ENCODE measurements at regions not wholly inside any gene's neighbourhood (a gene's known extent, or its start where the extent isn't known, plus 50 kb on each side); places are given as distances from the start of the nearest gene placed in this dataset.
"Not testable (repeated sequence)": the region's sequence is repeated elsewhere in the genome, so short reads cannot be mapped to it uniquely, and the experiment has no call there.

- H3K9me3 ChIP-seq (ENCODE audit: control insufficient read depth, low read length), result peaks cover 21% of the 10 kb centered on the region
- no peak for DNase-seq
- H3K4me1 ChIP-seq (ENCODE audit: control insufficient read depth, insufficient read depth, low read depth, low read length), result no peaks in the 10 kb centered on the region
- H4K91ac ChIP-seq (ENCODE audit: low read length), result no peak overlapping the region
- H3K27me3 ChIP-seq (ENCODE audit: control insufficient read depth in 1 of 2, insufficient read depth in 1 of 2, low read length in 2 of 2), result no peaks in the 10 kb centered on the region
- no peak overlapping the region for H2BK15ac ChIP-seq (ENCODE audit: low read depth, poor library complexity, severe bottlenecking)
- H3K36me3 ChIP-seq (ENCODE audit: control insufficient read depth in 1 of 2, insufficient read depth in 2 of 2, low read depth in 1 of 2, low read length in 2 of 2), result no peaks in the 10 kb centered on the region
- H3K4me2 ChIP-seq (ENCODE audit: low read length, poor library complexity, severe bottlenecking), result no peak overlapping the region
- no peak overlapping the region for H3K14ac ChIP-seq (ENCODE audit: low read length in 2 of 2)
- H2AFZ ChIP-seq (ENCODE audit: low read depth, low read length), result no peak overlapping the region
- no peak overlapping the region for H2BK120ac ChIP-seq (ENCODE audit: low read depth, low read length)
- no peak overlapping the region for H3K23ac ChIP-seq (ENCODE audit: low read length in 2 of 2)
- no peak overlapping the region for H2AK5ac ChIP-seq (ENCODE audit: low read length, severe bottlenecking)
- H3K4me3 ChIP-seq (ENCODE audit: insufficient read depth in 1 of 2, low read depth in 1 of 2, low read length in 2 of 2), result no peak overlapping the region
- H3K9ac ChIP-seq (ENCODE audit: low read length), result no peak overlapping the region
- H4K8ac ChIP-seq (ENCODE audit: low read length), result no peak overlapping the region
- H3K18ac ChIP-seq (ENCODE audit: low read depth in 1 of 2, low read length in 2 of 2), result no peak overlapping the region
- H3K4ac ChIP-seq (ENCODE audit: low read depth in 1 of 2, low read length in 2 of 2), result no peak overlapping the region
- H2BK12ac ChIP-seq (ENCODE audit: low read length in 2 of 2), result no peak overlapping the region
- H3K27ac ChIP-seq (ENCODE audit: low read length, poor library complexity, severe bottlenecking), result no peak overlapping the region
- no peaks in the 10 kb centered on the region for H3K79me1 ChIP-seq (replicated peaks; ENCODE audit: low read length, poor library complexity, severe bottlenecking)
- no peak overlapping the region for H2BK5ac ChIP-seq (ENCODE audit: low read depth, low read length, poor library complexity, severe bottlenecking)
These were observed 243.3 kb upstream of the CTNND2 start for GRCh38 chr5:12147513-12147912.

- no peaks in the 10 kb centered on the region for H3K4me1 ChIP-seq (ENCODE audit: control insufficient read depth, insufficient read depth, low read depth, low read length)
- H3K4ac ChIP-seq (ENCODE audit: low read depth in 1 of 2, low read length in 2 of 2), result no peak overlapping the region
- no peak overlapping the region for H3K14ac ChIP-seq (ENCODE audit: low read length in 2 of 2)
- no peak overlapping the region for H3K9ac ChIP-seq (ENCODE audit: low read length)
- no peak overlapping the region for H2AK5ac ChIP-seq (ENCODE audit: low read length, severe bottlenecking)
- no peak overlapping the region for H2BK15ac ChIP-seq (ENCODE audit: low read depth, poor library complexity, severe bottlenecking)
- no peak overlapping the region for H2BK120ac ChIP-seq (ENCODE audit: low read depth, low read length)
- no peak overlapping the region for H3K18ac ChIP-seq (ENCODE audit: low read depth in 1 of 2, low read length in 2 of 2)
- H3K27me3 ChIP-seq (ENCODE audit: control insufficient read depth in 1 of 2, insufficient read depth in 1 of 2, low read length in 2 of 2), result no peaks in the 10 kb centered on the region
- DNase-seq, result no peak
- no peak overlapping the region for H3K4me3 ChIP-seq (ENCODE audit: insufficient read depth in 1 of 2, low read depth in 1 of 2, low read length in 2 of 2)
- no peaks in the 10 kb centered on the region for H3K79me1 ChIP-seq (replicated peaks; ENCODE audit: low read length, poor library complexity, severe bottlenecking)
- H4K91ac ChIP-seq (ENCODE audit: low read length), result no peak overlapping the region
- H3K23ac ChIP-seq (ENCODE audit: low read length in 2 of 2), result no peak overlapping the region
- no peak overlapping the region for H4K8ac ChIP-seq (ENCODE audit: low read length)
- H2BK12ac ChIP-seq (ENCODE audit: low read length in 2 of 2), result no peak overlapping the region
- no peak overlapping the region for H3K27ac ChIP-seq (ENCODE audit: low read length, poor library complexity, severe bottlenecking)
- H3K9me3 ChIP-seq (ENCODE audit: control insufficient read depth, low read length), result peaks cover 15% of the 10 kb centered on the region
- H2BK5ac ChIP-seq (ENCODE audit: low read depth, low read length, poor library complexity, severe bottlenecking), result no peak overlapping the region
- no peak overlapping the region for H3K4me2 ChIP-seq (ENCODE audit: low read length, poor library complexity, severe bottlenecking)
- H3K36me3 ChIP-seq (ENCODE audit: control insufficient read depth in 1 of 2, insufficient read depth in 2 of 2, low read depth in 1 of 2, low read length in 2 of 2), result no peaks in the 10 kb centered on the region
- no peak overlapping the region for H2AFZ ChIP-seq (ENCODE audit: low read depth, low read length)
- 14% methylated on average over 1 of the region's 2 CpGs for WGBS
These were observed 237.2 kb upstream of the CTNND2 start for GRCh38 chr5:12141496-12141895.

GRCh38 chr5:12133520-12133919, 229.3 kb upstream of the CTNND2 start:
- Histone ChIP-seq H3K27me3 (ENCODE audit: control insufficient read depth in 1 of 2, insufficient read depth in 1 of 2, low read length in 2 of 2) (no peaks in the 10 kb centered on the region), H3K27ac (ENCODE audit: low read length, poor library complexity, severe bottlenecking) (no peak overlapping the region), H3K18ac (ENCODE audit: low read depth in 1 of 2, low read length in 2 of 2) (no peak overlapping the region), H3K36me3 (ENCODE audit: control insufficient read depth in 1 of 2, insufficient read depth in 2 of 2, low read depth in 1 of 2, low read length in 2 of 2) (no peaks in the 10 kb centered on the region), H3K4ac (ENCODE audit: low read depth in 1 of 2, low read length in 2 of 2) (no peak overlapping the region), H3K4me1 (ENCODE audit: control insufficient read depth, insufficient read depth, low read depth, low read length) (no peaks in the 10 kb centered on the region), H2AFZ (ENCODE audit: low read depth, low read length) (no peak overlapping the region), H3K9ac (ENCODE audit: low read length) (no peak overlapping the region), H2BK15ac (ENCODE audit: low read depth, poor library complexity, severe bottlenecking) (no peak overlapping the region), H4K8ac (ENCODE audit: low read length) (no peak overlapping the region), H3K23ac (ENCODE audit: low read length in 2 of 2) (no peak overlapping the region), H3K9me3 (ENCODE audit: control insufficient read depth, low read length) (peaks cover 28% of the 10 kb centered on the region), H2BK12ac (ENCODE audit: low read length in 2 of 2) (no peak overlapping the region), H4K91ac (ENCODE audit: low read length) (no peak overlapping the region), H3K4me3 (ENCODE audit: insufficient read depth in 1 of 2, low read depth in 1 of 2, low read length in 2 of 2) (no peak overlapping the region), H2BK5ac (ENCODE audit: low read depth, low read length, poor library complexity, severe bottlenecking) (no peak overlapping the region), H2BK120ac (ENCODE audit: low read depth, low read length) (no peak overlapping the region), H2AK5ac (ENCODE audit: low read length, severe bottlenecking) (no peak overlapping the region), H3K79me1 (replicated peaks; ENCODE audit: low read length, poor library complexity, severe bottlenecking) (no peaks in the 10 kb centered on the region), H3K14ac (ENCODE audit: low read length in 2 of 2) (no peak overlapping the region), H3K4me2 (ENCODE audit: low read length, poor library complexity, severe bottlenecking) (no peak overlapping the region)
- WGBS, result 59% methylated on average over 1 of the region's 1 CpG
- DNase-seq, result no peak

GRCh38 chr5:12131020-12131419, 226.8 kb upstream of the CTNND2 start:
- not testable (repeated sequence) for H3K36me3 ChIP-seq (ENCODE audit: control insufficient read depth in 1 of 2, insufficient read depth in 2 of 2, low read depth in 1 of 2, low read length in 2 of 2); H2BK5ac ChIP-seq (ENCODE audit: low read depth, low read length, poor library complexity, severe bottlenecking); H3K9ac ChIP-seq (ENCODE audit: low read length); H4K91ac ChIP-seq (ENCODE audit: low read length); H2BK12ac ChIP-seq (ENCODE audit: low read length in 2 of 2); H3K79me1 ChIP-seq (replicated peaks; ENCODE audit: low read length, poor library complexity, severe bottlenecking); H3K4me2 ChIP-seq (ENCODE audit: low read length, poor library complexity, severe bottlenecking); H3K18ac ChIP-seq (ENCODE audit: low read depth in 1 of 2, low read length in 2 of 2); H3K4ac ChIP-seq (ENCODE audit: low read depth in 1 of 2, low read length in 2 of 2); H3K23ac ChIP-seq (ENCODE audit: low read length in 2 of 2); H3K4me1 ChIP-seq (ENCODE audit: control insufficient read depth, insufficient read depth, low read depth, low read length); H2BK15ac ChIP-seq (ENCODE audit: low read depth, poor library complexity, severe bottlenecking); H3K4me3 ChIP-seq (ENCODE audit: insufficient read depth in 1 of 2, low read depth in 1 of 2, low read length in 2 of 2); DNase-seq; H4K8ac ChIP-seq (ENCODE audit: low read length); H3K14ac ChIP-seq (ENCODE audit: low read length in 2 of 2); H3K27ac ChIP-seq (ENCODE audit: low read length, poor library complexity, severe bottlenecking); H2BK120ac ChIP-seq (ENCODE audit: low read depth, low read length); H2AK5ac ChIP-seq (ENCODE audit: low read length, severe bottlenecking); H2AFZ ChIP-seq (ENCODE audit: low read depth, low read length); H3K27me3 ChIP-seq (ENCODE audit: control insufficient read depth in 1 of 2, insufficient read depth in 1 of 2, low read length in 2 of 2)
- WGBS, result no CpG with 5 or more reads among the region's 2 CpGs
- peaks cover 25% of the 10 kb centered on the region for H3K9me3 ChIP-seq (ENCODE audit: control insufficient read depth, low read length)

All from mesenchymal stem cell (in vitro differentiated cells and primary cell).